AG09309 (cell line): ENCODE measurements at regions not wholly inside any gene's neighbourhood (a gene's known extent, or its start where the extent isn't known, plus 50 kb on each side); places are given as distances from the start of the nearest gene placed in this dataset.
A peak's percentile ranks its signal among the peaks of the same experiment; 100 is the strongest.

Experiments
- DNase-seq: peaks from one replicate; pipeline ENCODE4 v3.0.0-alpha.2; 2010; ENCODE audit warnings: low read depth
- H3K4me3 ChIP-seq: 2 replicates; pipeline ENCODE4 v1.5.1; 2011; ENCODE audit warnings: mild to moderate bottlenecking, low read depth, low read length, moderate library complexity; ENCODE audit not compliant: control insufficient read depth
- CTCF ChIP-seq: IDR thresholded peaks from 2 replicates; pipeline ENCODE4 v1.5.1; 2011; ENCODE audit warnings: mild to moderate bottlenecking, low read depth, low read length, inconsistent platforms; ENCODE audit not compliant: insufficient read depth, control insufficient read depth; ENCODE audit errors: missing control alignments

- TF ChIP-seq CTCF = no peak
- DNase-seq = no peak
- H3K4me3 ChIP-seq = no peak overlapping the region
These were observed 580.5 kb downstream of the TLE1 start for GRCh38 chr9:81108821-81109220.

- no peak overlapping the region for H3K4me3 ChIP-seq
- DNase-seq = no peak
- no peak for TF ChIP-seq CTCF
These were observed 581.0 kb downstream of the TLE1 start for GRCh38 chr9:81108391-81108790.

- no peak overlapping the region for H3K4me3 ChIP-seq
- peak; percentile 55 for TF ChIP-seq CTCF
- DNase-seq = no peak
These were observed 585.5 kb downstream of the TLE1 start for GRCh38 chr9:81103597-81104471.

- DNase-seq = no peak
- TF ChIP-seq CTCF = no peak
- H3K4me3 ChIP-seq = no peak overlapping the region
These were observed 592.1 kb downstream of the TLE1 start for GRCh38 chr9:81097131-81097847.

- TF ChIP-seq CTCF = no peak
- H3K4me3 ChIP-seq = no peak overlapping the region
- DNase-seq = no peak
These were observed 592.7 kb downstream of the TLE1 start for GRCh38 chr9:81096625-81097024.

GRCh38 chr9:81092057-81092456 lies 597.3 kb downstream of the TLE1 start:
- no peak for TF ChIP-seq CTCF
- no peak for DNase-seq
- no peak overlapping the region for H3K4me3 ChIP-seq
